HG02981 (cell line): ENCODE measurements at regions not wholly inside any gene's neighbourhood (a gene's known extent, or its start where the extent isn't known, plus 50 kb on each side); places are given as distances from the start of the nearest gene placed in this dataset.
"Not testable (repeated sequence)": the region's sequence is repeated elsewhere in the genome, so short reads cannot be mapped to it uniquely, and the experiment has no call there.

Experiments used
- ATAC-seq: cut with Tn5 transposase; IDR thresholded peaks from one replicate; pipeline ENCODE4 v1.9.1; 2021; ENCODE audit warnings: mild to moderate bottlenecking, moderate library complexity; ENCODE audit not compliant: unreplicated experiment

- not testable (repeated sequence) for ATAC-seq
Observed at GRCh38 chr2:89537862-89538261, 846.4 kb downstream of the RPIA start.

- ATAC-seq, result not testable (repeated sequence)
Observed at GRCh38 chr2:89544110-89544509, 852.6 kb downstream of the RPIA start.

GRCh38 chr2:89579154-89579553 lies 887.7 kb downstream of the RPIA start:
- not testable (repeated sequence) for ATAC-seq

- ATAC-seq, result not testable (repeated sequence)
Observed at GRCh38 chr2:89582816-89583215, 891.3 kb downstream of the RPIA start.

- ATAC-seq, result not testable (repeated sequence)
Observed at GRCh38 chr2:89584046-89584445, 892.6 kb downstream of the RPIA start.

GRCh38 chr2:89584868-89585557 lies 893.5 kb downstream of the RPIA start:
- not testable (repeated sequence) for ATAC-seq

- ATAC-seq, result peak; percentile 91
Observed at GRCh38 chr2:89585558-89585920, 894.1 kb downstream of the RPIA start.

GRCh38 chr2:89599843-89600242 lies 908.4 kb downstream of the RPIA start:
- ATAC-seq, result not testable (repeated sequence)

- not testable (repeated sequence) for ATAC-seq
Observed at GRCh38 chr2:89606514-89606913, 915.0 kb downstream of the RPIA start.

- ATAC-seq, result not testable (repeated sequence)
Observed at GRCh38 chr2:89610207-89610926, 918.9 kb downstream of the RPIA start.

- not testable (repeated sequence) for ATAC-seq
Observed at GRCh38 chr2:89610927-89611515, 919.5 kb downstream of the RPIA start.

GRCh38 chr2:89611710-89612109 lies 920.2 kb downstream of the RPIA start:
- ATAC-seq, result not testable (repeated sequence)

- ATAC-seq, result not testable (repeated sequence)
Observed at GRCh38 chr2:89649268-89649667, 957.8 kb downstream of the RPIA start.

- ATAC-seq, result not testable (repeated sequence)
Observed at GRCh38 chr2:89679254-89679653, 987.8 kb downstream of the RPIA start.
